Stimulated activated naive CD8-positive, alpha-beta T cell treated with anti-CD3 and anti-CD28 coated beads, Interleukin-15, amount 100 ng/mL, for 72 hours (primary cell): ENCODE measurements at regions not wholly inside any gene's neighbourhood (a gene's known extent, or its start where the extent isn't known, plus 50 kb on each side); places are given as distances from the start of the nearest gene placed in this dataset.
"Not testable (repeated sequence)": the region's sequence is repeated elsewhere in the genome, so short reads cannot be mapped to it uniquely, and the experiment has no call there.

ENCODE experiments used
- ATAC-seq: fragments of 150-1000 bp; cut with Tn5 transposase; 2 replicates; pipeline ENCODE4 v1.10.0; 2021; ENCODE audit warnings: mild to moderate bottlenecking, moderate library complexity
- DNase-seq, 2 donors: peaks; one replicate each; pipeline ENCODE4 v3.0.0; 2021 to 2022
- H3K27ac Mint-ChIP-seq, 2 donors: one replicate each; pipeline ENCODE4 v1.8.0; 2022; ENCODE audit warnings: mild to moderate bottlenecking in 2 of 2, mixed read lengths in 2 of 2, moderate library complexity in 2 of 2
- H3K27me3 Mint-ChIP-seq: one replicate; pipeline ENCODE4 v1.8.0; 2022; ENCODE audit warnings: mixed read lengths
- H3K4me1 Mint-ChIP-seq: one replicate; pipeline ENCODE4 v1.8.0; 2022; ENCODE audit warnings: mild to moderate bottlenecking, mixed read lengths
- H3K4me3 Mint-ChIP-seq, 2 donors: one replicate each; pipeline ENCODE4 v1.8.0; 2022; ENCODE audit warnings: mild to moderate bottlenecking in 2 of 2, mixed read lengths in 2 of 2, moderate library complexity in 1 of 2
- H3K9me3 Mint-ChIP-seq, 2 donors: one replicate each; pipeline ENCODE4 v1.8.0; 2022; ENCODE audit warnings: mixed read lengths in 2 of 2

DNA sequence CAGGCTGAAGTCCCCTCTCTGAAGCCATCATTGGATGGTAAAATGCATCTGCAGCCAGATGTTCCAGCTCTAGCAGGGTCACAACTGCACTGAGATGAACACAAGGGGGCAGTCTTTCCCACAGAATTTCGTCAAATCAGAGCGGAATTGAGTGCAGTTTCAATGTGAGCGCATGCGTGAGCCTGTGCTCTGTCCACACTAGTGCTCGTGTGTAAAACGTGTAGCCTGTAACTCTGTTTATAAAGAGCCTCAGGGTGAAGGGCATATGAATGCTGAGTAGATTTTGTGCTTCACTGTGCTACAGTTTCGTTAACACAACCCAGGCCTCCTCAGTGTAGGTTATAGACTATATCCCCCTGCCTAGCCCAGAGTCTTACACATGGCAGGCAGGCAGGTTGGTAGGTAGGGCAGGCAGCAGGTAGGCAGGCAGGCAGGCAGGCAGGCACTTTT is 92.7 kb upstream of the GOLGA6L4 start:
- no peak overlapping the region for H3K27ac Mint-ChIP-seq
- peaks cover 13% of the 10 kb centered on the region for H3K4me1 Mint-ChIP-seq
- H3K4me3 Mint-ChIP-seq = peak overlapping the region; percentile 33 to 52
- peaks cover 5% of the 10 kb centered on the region for H3K27me3 Mint-ChIP-seq
- peak; percentile 75 to 80 for DNase-seq
- ATAC-seq = peak; percentile 99
- H3K9me3 Mint-ChIP-seq = no peaks in the 10 kb centered on the region

DNA sequence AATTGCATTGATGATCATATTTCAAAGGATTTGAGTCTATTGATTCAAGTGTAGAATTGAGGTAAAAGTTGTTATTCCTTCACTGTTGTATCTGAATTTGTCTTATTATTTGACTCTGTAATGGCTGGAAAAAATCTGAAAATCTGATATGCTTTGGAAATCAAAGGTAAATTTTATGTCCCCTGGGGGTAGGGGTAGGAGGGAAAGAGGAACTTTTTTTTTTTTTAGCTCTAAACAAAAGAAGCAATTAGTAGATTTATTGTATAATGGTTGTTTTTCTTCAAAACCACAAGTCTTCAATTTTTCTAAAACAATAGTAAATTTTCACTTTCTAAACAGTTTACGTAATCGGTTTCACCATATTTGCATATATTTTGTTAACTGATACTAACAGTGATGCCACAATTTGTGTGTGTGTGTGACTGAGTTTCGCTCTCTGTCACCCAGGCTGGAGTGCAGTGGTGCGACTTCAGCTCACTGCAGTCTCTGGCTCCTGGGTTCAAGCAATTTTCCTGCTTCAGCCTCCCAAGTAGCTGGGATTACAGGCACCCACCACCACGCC is 91.7 kb upstream of the GOLGA6L4 start:
- no peak for DNase-seq
- Mint-ChIP-seq H3K4me1 (peaks cover 13% of the 10 kb centered on the region), H3K4me3 (peak overlapping the region in 1 of 2 donors; percentile 11), H3K27ac (no peak overlapping the region), H3K9me3 (no peaks in the 10 kb centered on the region), H3K27me3 (peaks cover 5% of the 10 kb centered on the region)
- no peak for ATAC-seq

DNA sequence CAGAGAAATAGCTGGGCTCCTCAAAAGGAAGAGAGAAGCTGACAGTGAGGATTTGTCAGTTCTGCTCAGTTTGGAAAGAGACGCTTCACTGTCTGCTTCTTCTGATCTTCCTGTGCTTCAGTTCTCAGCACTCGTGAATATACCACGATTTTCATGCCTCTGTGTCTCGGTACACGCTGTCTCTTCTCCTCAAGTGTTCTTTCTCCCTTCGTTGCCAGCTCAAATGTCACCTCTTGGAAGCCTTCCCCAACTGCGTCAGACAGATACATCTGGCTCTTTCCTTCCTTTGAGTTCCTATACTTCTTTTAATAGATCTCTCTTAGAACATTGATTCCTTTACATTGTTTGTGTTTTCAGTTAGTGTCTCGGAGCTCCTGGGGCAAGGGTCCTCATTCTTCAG is 90.6 kb upstream of the GOLGA6L4 start:
- H3K9me3 Mint-ChIP-seq, ATAC-seq, H3K4me3 Mint-ChIP-seq, DNase-seq, H3K27me3 Mint-ChIP-seq, H3K27ac Mint-ChIP-seq: not testable (repeated sequence)
- H3K4me1 Mint-ChIP-seq = peaks cover 13% of the 10 kb centered on the region

DNA sequence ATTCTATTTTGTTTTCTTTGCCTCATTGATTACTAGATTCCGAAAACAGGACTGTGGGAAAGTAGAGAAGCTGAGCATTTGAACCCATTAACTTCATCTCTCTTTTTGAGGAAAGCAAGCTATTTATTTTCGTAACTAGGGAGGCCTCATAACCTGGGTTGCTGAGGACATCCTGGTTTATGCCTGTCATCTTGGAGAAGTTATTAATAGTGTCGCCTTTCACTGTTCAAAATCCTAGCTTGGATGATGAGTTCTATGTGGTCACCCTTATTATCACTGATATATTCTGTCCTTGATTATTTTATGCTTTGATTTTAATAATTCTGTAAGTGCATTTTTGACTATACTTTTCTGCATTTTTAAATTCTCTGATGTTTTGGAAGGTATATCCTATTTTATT is 89.3 kb upstream of the GOLGA6L4 start:
- H3K27me3 Mint-ChIP-seq, H3K4me3 Mint-ChIP-seq, H3K27ac Mint-ChIP-seq, ATAC-seq, H3K9me3 Mint-ChIP-seq, DNase-seq: not testable (repeated sequence)
- peaks cover 13% of the 10 kb centered on the region for H3K4me1 Mint-ChIP-seq

DNA sequence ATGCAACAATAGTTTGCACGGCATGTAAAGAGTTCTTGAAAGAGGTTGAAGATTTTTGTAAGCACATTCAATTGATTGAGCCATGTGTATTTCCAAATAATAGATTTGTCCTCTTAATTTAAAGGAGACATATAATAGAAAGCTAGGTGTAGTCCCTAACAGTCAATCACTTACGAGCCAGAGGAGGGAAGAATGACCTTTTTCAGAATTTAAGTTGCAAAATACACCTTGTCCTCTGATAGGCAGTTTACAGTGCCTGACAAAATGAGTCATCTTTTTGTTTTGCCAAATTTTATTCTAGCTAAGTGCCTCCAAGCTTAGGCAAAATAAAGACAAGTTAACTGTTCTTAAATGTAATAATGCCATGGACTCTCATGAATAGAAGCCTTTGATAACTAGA is 88.3 kb upstream of the GOLGA6L4 start:
- H3K4me3 Mint-ChIP-seq, H3K9me3 Mint-ChIP-seq, DNase-seq, ATAC-seq, H3K27me3 Mint-ChIP-seq, H3K27ac Mint-ChIP-seq: not testable (repeated sequence)
- peaks cover 13% of the 10 kb centered on the region for H3K4me1 Mint-ChIP-seq

DNA sequence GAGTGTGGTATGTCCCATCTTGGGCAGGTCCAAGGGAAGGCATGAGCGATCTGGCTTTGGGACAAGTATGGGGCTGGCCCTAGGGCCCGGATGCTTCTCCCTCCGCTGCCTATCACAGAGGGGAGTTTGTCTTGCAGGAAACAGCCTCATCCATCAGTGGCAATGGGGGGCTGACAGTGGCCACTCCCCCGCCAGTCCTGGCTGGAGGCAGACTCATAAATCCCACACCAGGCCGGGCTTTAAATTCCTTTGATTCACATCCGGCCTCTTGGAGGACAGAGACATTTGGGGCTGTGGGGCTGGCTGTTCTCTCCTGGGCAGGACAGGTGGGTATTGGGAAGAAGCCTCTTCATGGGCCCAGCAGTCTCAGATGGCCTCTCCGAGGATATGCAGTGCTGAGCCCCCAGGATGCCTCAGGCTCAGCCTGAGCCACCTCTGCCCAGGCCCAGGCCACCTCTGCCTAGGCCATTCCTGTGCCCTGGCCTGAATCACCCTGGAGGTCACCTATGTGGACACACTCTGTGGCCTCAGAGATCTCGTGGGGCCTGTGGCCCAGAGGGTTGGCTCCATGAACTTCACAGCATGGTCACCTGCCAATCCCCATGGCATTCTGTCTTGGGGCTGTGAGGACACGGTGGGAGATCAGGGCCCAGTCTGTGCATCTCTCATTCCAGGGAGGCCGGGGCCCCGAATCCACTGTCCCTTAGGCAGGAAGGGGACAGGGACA is 84.2 kb upstream of the GOLGA6L4 start:
- ATAC-seq (no peak), DNase-seq (no peak)
- H3K9me3 Mint-ChIP-seq = no peaks in the 10 kb centered on the region
- H3K27me3 Mint-ChIP-seq = no peaks in the 10 kb centered on the region
- no peak overlapping the region for H3K27ac Mint-ChIP-seq
- no peaks in the 10 kb centered on the region for H3K4me1 Mint-ChIP-seq
- H3K4me3 Mint-ChIP-seq = no peak overlapping the region

DNA sequence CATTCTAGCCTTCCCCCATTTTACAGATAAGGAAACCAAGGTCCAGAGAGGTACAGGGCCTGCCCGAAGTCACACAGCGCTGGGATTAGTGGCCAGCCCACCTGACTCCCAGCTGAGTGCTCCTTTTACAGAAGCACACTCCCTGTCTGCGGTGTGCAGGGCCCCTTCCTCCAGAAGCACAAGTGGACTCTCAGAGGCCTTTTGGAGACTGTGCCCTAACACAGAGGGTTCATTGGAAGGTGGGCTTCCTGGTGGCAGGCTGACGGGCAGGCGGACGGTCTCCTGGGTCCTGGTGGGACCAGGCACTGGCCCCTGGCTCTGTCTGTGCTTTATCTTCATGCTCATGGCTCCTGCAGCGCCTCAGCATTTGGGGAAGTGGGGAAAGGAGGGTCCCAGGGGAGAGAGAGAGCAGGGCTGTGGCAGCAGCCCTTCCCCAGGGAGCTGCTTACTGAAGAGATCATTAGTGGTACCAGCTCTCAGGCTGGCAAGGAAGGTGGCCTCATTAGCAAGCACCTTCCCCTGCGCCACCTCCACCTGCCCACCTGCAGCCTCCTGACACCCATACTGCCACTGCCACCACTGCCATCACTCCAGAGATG is 83.1 kb upstream of the GOLGA6L4 start:
- H3K9me3 Mint-ChIP-seq, H3K4me3 Mint-ChIP-seq, H3K27me3 Mint-ChIP-seq, DNase-seq, H3K4me1 Mint-ChIP-seq, ATAC-seq: not testable (repeated sequence)
- H3K27ac Mint-ChIP-seq = peak overlapping the region in 1 of 2 donors; percentile 59

DNA sequence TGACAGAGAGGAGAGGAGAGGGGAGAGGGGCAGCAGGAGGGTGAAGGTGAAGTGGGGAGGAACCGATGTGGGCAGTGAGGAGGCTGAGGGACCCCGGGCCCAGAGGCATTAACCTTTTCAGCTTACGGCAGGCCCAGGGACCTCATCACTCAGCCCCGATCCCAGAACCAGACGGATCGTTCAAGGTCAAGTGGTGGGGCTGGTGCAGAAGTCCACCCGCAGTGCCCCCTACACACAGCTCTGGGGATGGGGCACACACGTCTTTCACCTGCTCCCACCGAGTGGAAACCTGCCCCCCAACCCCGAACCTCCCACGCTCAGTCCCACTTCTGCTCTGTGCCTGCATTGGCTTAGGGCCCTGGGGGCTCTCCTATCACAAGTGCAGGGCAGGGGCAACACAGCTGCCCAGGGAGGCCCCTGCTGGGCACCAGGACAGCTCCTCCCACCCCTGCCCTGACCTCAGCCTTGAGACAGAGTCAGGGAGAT is 81.9 kb upstream of the GOLGA6L4 start:
- not testable (repeated sequence) for H3K9me3 Mint-ChIP-seq, H3K4me1 Mint-ChIP-seq, DNase-seq, H3K4me3 Mint-ChIP-seq, ATAC-seq, H3K27me3 Mint-ChIP-seq, H3K27ac Mint-ChIP-seq

DNA sequence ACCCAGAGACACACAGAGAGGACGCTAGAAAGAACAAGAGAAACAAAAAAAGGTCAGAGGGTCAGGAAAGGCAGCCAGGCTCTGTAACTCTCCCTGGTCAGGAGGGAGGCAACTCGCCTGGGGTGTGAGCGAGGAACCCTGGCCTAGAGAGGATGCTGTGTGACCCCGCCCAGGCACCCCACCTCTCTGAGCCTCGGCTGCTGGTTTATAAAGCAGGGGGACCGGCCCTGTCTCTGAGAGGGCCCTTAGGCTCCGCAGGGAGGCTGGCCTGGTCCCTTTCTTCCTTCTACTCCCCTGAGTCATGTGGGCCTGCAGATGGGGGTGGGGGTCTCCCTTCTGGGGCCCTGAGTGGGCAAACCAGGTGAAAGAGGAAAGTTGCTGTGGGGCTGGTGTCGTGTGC is 81.3 kb upstream of the GOLGA6L4 start:
- not testable (repeated sequence) for H3K9me3 Mint-ChIP-seq, DNase-seq, H3K27me3 Mint-ChIP-seq, H3K4me3 Mint-ChIP-seq, ATAC-seq, H3K4me1 Mint-ChIP-seq
- peak overlapping the region in 1 of 2 donors; percentile 78 for H3K27ac Mint-ChIP-seq

DNA sequence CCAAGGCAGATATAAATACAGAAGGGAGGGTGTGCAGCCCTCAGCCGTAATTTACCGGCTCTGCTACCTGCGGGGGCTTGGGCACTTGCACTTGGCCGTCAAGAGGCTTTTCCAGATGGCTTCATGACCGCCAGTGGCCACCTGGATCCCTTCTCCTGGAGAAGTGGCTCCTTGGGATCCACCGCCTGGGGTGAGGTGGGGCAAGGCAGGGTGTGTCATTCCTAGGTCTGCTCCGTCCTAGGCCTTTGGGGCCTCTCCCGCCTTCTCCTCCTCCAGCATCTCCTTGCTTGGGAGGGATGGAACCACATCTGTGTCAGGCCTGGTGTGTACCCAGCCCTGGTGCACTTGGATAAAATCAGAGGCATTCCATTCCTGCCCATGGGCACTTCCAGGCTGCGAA is 80.8 kb upstream of the GOLGA6L4 start:
- peak overlapping the region in 1 of 2 donors; percentile 71 for H3K27ac Mint-ChIP-seq
- not testable (repeated sequence) for ATAC-seq, H3K4me3 Mint-ChIP-seq, H3K27me3 Mint-ChIP-seq, H3K4me1 Mint-ChIP-seq, DNase-seq, H3K9me3 Mint-ChIP-seq

DNA sequence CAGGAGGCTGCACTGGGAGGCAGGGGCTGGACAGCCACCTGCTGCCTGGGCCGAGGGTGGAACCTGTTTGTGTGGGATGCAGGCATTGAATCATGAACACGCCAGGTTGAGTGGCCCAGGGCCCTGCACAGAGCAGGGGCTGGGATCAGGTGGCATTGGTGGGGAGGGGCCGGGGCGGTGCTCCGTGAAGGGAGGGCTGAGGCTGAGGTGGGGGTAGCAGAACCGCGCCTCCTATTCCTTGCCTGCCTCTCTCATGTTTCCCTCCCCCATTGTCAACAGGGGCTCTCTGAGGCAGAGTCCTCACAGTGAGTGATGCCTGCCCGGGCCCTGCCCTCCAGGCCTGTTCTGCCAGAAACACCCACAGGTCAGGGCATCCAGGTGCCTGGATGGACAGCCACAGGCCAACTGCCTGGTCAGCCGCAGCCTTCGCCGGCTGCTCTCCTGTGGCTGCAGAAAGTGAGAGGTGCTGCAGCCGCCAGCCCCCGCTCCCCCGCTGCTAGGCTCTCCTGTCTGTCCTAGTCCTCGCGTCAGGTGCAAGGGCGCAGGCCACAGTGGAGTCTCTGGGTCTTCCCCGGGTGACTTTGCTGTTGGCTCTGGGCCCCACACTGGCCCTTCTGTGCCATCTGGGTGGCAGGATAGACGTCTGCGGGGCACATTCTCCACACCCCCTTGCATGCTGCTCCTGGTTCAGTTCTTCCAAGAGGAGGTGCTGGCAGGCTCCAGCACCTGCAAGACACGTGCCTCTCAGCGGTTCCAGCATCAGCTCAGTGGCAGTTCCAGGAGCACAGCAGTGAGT is 79.6 kb upstream of the GOLGA6L4 start:
- H3K4me3 Mint-ChIP-seq, H3K27ac Mint-ChIP-seq, ATAC-seq, H3K9me3 Mint-ChIP-seq, H3K4me1 Mint-ChIP-seq, H3K27me3 Mint-ChIP-seq, DNase-seq: not testable (repeated sequence)

DNA sequence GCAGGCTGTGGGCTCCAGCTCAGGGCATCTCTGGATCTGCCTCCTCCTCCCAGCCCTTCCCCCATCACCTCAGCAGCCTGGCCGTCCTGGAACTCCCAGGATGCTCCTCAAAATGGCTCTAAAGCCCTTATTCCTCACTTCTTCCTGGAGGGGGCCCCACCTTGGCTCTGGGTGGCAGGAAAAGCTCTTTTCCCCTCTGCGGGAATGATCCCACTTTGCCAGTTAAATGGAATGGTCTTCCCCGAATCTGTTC is 79.1 kb upstream of the GOLGA6L4 start:
- not testable (repeated sequence) for ATAC-seq, H3K27me3 Mint-ChIP-seq, DNase-seq, H3K4me1 Mint-ChIP-seq, H3K9me3 Mint-ChIP-seq, H3K4me3 Mint-ChIP-seq, H3K27ac Mint-ChIP-seq

DNA sequence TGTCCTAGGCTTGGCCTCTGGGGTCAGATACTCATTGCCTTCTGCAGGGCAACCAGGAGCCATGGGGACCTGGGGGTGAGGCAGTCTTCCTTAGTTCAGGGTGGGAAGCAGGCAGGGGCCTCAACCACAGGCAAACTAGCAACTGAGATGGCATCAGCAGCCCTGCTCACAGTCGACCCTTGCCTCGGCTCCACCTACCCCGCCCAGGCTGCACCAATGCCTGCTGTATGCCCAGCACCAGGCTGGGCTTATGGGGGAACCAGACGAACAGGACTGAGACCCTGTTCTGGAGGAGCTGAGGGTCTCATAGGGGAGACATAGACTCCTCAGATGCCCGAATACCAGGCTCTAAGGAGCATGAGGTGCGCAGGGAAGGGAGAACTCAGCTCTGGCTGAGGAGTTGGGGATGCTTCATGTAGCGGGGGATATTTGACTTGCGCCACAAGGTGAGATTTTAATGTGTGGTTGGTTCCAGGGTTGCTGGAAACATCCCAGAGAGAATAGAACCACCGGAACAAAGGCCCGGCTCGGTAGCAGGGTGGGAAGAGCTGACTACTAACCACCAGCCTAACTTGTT is 78.4 kb upstream of the GOLGA6L4 start:
- not testable (repeated sequence) for H3K27ac Mint-ChIP-seq, DNase-seq, H3K4me1 Mint-ChIP-seq, H3K9me3 Mint-ChIP-seq, ATAC-seq, H3K27me3 Mint-ChIP-seq, H3K4me3 Mint-ChIP-seq

DNA sequence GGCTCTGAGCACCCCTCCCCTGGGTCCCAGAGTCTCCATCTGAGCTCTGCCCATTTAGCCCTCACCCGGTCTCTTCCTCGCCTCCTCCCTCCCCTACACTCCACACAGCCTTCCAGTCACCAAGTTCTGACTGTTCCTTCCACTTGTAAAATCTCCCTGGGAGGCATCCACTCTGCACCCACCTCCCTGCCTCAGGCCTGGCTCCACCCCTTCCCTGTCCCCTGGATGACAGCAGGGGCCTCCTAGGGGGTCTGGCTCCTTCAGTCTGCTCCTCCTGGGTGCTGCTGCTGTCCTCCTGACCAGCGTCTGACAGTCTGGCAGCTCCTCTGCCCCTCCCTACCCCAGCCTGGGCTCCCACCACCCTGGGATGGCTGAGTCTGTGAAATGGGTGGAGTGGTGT is 77.7 kb upstream of the GOLGA6L4 start:
- H3K9me3 Mint-ChIP-seq, DNase-seq, H3K27me3 Mint-ChIP-seq, ATAC-seq, H3K27ac Mint-ChIP-seq, H3K4me1 Mint-ChIP-seq, H3K4me3 Mint-ChIP-seq: not testable (repeated sequence)

DNA sequence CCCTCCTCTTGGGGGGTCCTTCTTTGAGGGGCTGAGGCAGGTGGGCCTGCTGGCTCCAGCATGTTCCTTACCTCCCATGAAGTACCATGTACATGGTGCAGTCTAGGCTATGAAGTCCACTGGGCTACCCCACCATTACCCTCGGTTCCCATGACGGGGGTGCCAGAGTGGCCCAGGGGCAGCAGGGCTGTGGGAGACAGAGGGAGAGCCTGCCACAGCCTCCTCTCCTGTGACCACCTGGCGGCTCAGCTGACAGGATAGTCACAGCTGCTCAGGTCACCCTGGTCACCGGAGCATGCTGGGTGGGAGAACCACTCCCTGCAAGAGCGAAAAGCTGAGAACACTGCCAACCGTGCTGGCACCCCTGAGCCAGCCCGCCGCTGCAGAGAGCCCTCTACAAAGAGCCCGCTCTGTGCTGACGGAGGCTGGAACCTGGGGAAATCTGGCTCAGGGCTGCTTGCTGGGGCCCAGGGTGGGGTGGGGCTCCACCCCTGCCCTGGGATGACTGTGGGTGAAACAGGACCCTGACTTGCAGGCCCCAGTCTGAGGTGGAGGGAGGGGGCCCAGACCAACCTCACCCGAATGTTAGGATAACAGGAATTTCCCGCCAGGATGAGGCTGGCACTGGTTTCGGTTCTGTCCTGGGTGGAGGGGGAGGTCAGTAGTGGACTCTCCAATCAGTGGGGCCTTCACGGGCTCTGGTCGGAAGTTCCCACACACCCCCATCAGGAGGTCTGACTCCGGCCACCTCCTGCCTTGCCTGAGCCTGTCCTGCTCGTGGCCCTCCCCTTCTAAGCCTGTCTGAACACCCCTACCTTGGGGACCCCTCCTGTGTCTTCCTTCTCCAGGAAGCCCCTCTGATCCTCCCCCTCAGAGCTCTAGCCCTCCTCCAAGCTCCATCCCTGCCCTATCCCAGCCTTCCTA is 76.0 kb upstream of the GOLGA6L4 start:
- H3K4me3 Mint-ChIP-seq, H3K9me3 Mint-ChIP-seq, H3K27me3 Mint-ChIP-seq, ATAC-seq, H3K4me1 Mint-ChIP-seq, H3K27ac Mint-ChIP-seq, DNase-seq: not testable (repeated sequence)
